ENCODE measurements at regions not wholly inside any gene's neighbourhood (a gene's known extent, or its start where the extent isn't known, plus 50 kb on each side); places are given as distances from the start of the nearest gene placed in this dataset.
"Not testable (repeated sequence)": the region's sequence is repeated elsewhere in the genome, so short reads cannot be mapped to it uniquely, and the experiment has no call there.

DNA sequence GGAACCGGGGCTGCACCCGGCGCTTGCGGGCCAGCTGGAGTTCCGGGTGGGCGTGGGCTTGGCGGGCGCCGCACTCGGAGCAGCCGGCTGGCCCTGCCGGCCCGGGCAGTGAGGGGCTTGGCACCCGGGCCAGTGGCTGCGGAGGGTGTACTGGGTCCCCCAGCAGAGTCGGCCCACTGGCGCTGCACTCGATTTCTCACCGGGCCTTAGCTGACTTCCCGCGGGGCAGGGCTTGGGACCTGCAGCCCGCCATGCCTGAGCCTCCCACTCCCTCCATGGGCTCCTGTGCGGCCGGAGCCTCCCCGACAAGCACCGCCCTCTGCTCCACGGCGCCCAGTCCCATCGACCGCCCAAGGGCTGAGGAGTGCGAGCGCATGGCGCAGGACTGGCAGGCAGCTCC lies 100.6 kb downstream of the SCN11A start:
- TF ChIP-seq, protein P1, sequence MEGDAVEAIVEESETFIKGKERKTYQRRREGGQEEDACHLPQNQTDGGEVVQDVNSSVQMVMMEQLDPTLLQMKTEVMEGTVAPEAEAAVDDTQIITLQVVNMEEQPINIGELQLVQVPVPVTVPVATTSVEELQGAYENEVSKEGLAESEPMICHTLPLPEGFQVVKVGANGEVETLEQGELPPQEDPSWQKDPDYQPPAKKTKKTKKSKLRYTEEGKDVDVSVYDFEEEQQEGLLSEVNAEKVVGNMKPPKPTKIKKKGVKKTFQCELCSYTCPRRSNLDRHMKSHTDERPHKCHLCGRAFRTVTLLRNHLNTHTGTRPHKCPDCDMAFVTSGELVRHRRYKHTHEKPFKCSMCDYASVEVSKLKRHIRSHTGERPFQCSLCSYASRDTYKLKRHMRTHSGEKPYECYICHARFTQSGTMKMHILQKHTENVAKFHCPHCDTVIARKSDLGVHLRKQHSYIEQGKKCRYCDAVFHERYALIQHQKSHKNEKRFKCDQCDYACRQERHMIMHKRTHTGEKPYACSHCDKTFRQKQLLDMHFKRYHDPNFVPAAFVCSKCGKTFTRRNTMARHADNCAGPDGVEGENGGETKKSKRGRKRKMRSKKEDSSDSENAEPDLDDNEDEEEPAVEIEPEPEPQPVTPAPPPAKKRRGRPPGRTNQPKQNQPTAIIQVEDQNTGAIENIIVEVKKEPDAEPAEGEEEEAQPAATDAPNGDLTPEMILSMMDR (conservative IDR thresholded peaks at IDR 0.05; ENCODE audit: low read depth, low read length), result not testable (repeated sequence)
- not testable (repeated sequence) for TF ChIP-seq EZH2phosphoT487 (IDR thresholded peaks at IDR 0.05; ENCODE audit: borderline replicate concordance, low read length); EZH2 (IDR thresholded peaks at IDR 0.05; ENCODE audit: low read length, unreplicated experiment)

Measured in PC-3 (cell line).